Suprapubic skin (tissue), 4 donors: ENCODE measurements at regions not wholly inside any gene's neighbourhood (a gene's known extent, or its start where the extent isn't known, plus 50 kb on each side); places are given as distances from the start of the nearest gene placed in this dataset.
"Not testable (repeated sequence)": the region's sequence is repeated elsewhere in the genome, so short reads cannot be mapped to it uniquely, and the experiment has no call there.

Experiments used
- EP300 ChIP-seq: sonication (generic); formaldehyde crosslinking; IDR thresholded peaks from one replicate; pipeline ENCODE4 v1.6.1; 2017; ENCODE audit warnings: antibody characterized with exemption
- POLR2A ChIP-seq, 2 donors: fragments of 450-650 bp; IDR thresholded peaks; one replicate each; pipeline ENCODE4 v1.6.1; 2017; ENCODE audit warnings: antibody characterized with exemption in 2 of 2, mild to moderate bottlenecking in 2 of 2, moderate library complexity in 2 of 2
- POLR2AphosphoS5 ChIP-seq, 3 donors: sonication (generic); formaldehyde crosslinking; IDR thresholded peaks; one replicate each; pipeline ENCODE4 v1.6.1; 2017; ENCODE audit warnings: antibody characterized with exemption in 3 of 3
- TF ChIP-seq, protein P1 (sequence below), 2 donors: fragments of 200-600 bp in 1 of 2; fragments of 450-650 bp in 1 of 2; sonication (generic) in 1 of 2; IDR thresholded peaks; one replicate each; pipeline ENCODE4 v1.5.1; 2016 to 2019; ENCODE audit warnings: antibody characterized with exemption in 2 of 2, mild to moderate bottlenecking in 1 of 2, moderate library complexity in 1 of 2

DNA sequence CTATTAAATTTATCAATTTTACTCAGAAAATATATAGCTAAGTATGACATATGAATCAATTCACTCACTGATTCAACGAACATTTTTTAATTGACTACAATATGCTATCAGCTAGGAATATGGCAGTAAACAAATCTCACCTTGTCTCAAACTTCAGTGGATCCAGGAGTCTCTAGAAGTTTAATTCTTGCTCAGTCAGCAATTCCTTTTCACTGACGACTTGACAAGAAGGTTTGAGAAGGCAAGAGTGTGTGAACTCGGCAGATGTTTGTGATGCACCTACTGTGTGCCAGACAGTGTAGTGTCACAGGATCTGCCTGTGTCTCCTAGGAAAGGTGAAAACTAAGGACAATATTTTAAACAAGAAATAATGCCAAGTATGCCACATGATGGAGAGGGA, 4175.7 kb upstream of the OR11H1 start:
- TF ChIP-seq, protein P1, sequence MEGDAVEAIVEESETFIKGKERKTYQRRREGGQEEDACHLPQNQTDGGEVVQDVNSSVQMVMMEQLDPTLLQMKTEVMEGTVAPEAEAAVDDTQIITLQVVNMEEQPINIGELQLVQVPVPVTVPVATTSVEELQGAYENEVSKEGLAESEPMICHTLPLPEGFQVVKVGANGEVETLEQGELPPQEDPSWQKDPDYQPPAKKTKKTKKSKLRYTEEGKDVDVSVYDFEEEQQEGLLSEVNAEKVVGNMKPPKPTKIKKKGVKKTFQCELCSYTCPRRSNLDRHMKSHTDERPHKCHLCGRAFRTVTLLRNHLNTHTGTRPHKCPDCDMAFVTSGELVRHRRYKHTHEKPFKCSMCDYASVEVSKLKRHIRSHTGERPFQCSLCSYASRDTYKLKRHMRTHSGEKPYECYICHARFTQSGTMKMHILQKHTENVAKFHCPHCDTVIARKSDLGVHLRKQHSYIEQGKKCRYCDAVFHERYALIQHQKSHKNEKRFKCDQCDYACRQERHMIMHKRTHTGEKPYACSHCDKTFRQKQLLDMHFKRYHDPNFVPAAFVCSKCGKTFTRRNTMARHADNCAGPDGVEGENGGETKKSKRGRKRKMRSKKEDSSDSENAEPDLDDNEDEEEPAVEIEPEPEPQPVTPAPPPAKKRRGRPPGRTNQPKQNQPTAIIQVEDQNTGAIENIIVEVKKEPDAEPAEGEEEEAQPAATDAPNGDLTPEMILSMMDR (IDR thresholded peaks at IDR 0.05): not testable (repeated sequence)
- TF ChIP-seq POLR2A (IDR thresholded peaks at IDR 0.05); POLR2AphosphoS5 (IDR thresholded peaks at IDR 0.05); EP300: not testable (repeated sequence)
